GM12801 (cell line): ENCODE measurements at regions not wholly inside any gene's neighbourhood (a gene's known extent, or its start where the extent isn't known, plus 50 kb on each side); places are given as distances from the start of the nearest gene placed in this dataset.

Source experiments
- CTCF ChIP-seq: IDR thresholded peaks from one replicate; pipeline ENCODE4 v1.5.1; 2011; ENCODE audit warnings: control low read depth; ENCODE audit not compliant: insufficient read length; ENCODE audit errors: extremely low read depth

GRCh38 chr3:135809021-135809634 is 156.4 kb upstream of the PPP2R3A start:
- no peak for TF ChIP-seq CTCF

GRCh38 chr3:135811651-135812050 is 153.9 kb upstream of the PPP2R3A start:
- TF ChIP-seq CTCF = no peak

GRCh38 chr3:135812057-135812456 is 153.5 kb upstream of the PPP2R3A start:
- no peak for TF ChIP-seq CTCF

- no peak for TF ChIP-seq CTCF
Measured at GRCh38 chr3:135834465-135834864, 131.1 kb upstream of the PPP2R3A start.

GRCh38 chr3:135837977-135838631 is 127.4 kb upstream of the PPP2R3A start:
- TF ChIP-seq CTCF = no peak

GRCh38 chr3:135840436-135840835 is 125.1 kb upstream of the PPP2R3A start:
- TF ChIP-seq CTCF = no peak

GRCh38 chr3:135844386-135844785 is 121.1 kb upstream of the PPP2R3A start:
- TF ChIP-seq CTCF = no peak
